ENCODE measurements at regions not wholly inside any gene's neighbourhood (a gene's known extent, or its start where the extent isn't known, plus 50 kb on each side); places are given as distances from the start of the nearest gene placed in this dataset.

GRCh38 chr22:48142388-48142787 lies 1379.9 kb downstream of the TBC1D22A start:
- DNase-seq (ENCODE audit: extremely low read depth, low read depth), result no peak
- TF ChIP-seq CTCF (IDR thresholded peaks at IDR 0.05; ENCODE audit: low read depth, low read length), result no peak

DNA sequence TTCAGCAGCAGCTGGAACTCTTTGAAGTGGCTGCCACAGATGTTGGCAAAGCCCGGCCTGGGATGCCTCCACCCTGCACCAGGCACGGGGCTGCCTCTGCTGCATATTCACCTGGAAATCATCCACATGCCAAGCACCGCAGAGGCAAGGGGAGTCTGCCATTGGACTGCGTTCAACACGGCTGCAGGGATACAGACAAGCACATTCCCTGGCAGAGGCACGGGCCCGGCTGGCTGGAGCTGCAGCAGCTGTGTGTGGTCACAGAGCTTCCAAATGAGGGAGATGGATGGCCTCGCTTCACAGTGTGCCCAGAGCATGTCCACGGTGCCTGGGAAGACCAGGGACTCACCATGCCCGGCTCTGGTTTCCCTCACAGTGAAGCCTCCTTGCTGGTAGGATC lies 1378.9 kb downstream of the TBC1D22A start:
- TF ChIP-seq CTCF (IDR thresholded peaks at IDR 0.05; ENCODE audit: low read depth, low read length), result no peak
- no peak for DNase-seq (ENCODE audit: extremely low read depth, low read depth)

DNA sequence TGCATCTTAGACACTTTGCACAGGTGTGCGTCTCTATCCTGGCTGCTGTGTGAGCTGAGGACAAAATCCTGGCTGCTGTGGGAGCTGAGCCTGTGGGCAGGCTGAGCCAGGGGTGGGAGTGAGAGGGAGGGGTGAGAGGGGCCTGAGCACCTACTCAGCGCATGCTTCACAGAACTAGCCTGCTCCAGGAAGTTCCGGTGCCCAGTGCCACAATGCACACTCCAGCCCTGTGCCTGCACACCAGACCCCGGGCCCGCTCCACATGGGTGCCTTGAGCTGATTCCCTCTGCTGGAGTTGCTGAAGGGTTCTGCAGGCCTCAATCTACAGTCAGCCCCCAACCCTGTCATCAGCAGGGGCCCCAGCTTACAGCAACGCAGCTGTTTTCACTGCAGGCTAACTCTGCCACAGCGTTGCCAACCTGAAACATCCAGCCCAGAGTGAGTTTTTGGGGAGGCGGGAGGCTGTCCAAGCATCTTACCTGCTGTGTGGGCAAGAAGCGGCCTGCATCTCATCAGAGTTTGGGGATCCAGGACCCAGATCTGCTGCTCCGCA lies 1377.9 kb downstream of the TBC1D22A start:
- no peak for TF ChIP-seq CTCF (IDR thresholded peaks at IDR 0.05; ENCODE audit: low read depth, low read length)
- no peak for DNase-seq (ENCODE audit: extremely low read depth, low read depth)

- DNase-seq (ENCODE audit: extremely low read depth, low read depth), result no peak
- TF ChIP-seq CTCF (IDR thresholded peaks at IDR 0.05; ENCODE audit: low read depth, low read length), result no peak
These were observed 1377.3 kb downstream of the TBC1D22A start for GRCh38 chr22:48139776-48140175.

DNA sequence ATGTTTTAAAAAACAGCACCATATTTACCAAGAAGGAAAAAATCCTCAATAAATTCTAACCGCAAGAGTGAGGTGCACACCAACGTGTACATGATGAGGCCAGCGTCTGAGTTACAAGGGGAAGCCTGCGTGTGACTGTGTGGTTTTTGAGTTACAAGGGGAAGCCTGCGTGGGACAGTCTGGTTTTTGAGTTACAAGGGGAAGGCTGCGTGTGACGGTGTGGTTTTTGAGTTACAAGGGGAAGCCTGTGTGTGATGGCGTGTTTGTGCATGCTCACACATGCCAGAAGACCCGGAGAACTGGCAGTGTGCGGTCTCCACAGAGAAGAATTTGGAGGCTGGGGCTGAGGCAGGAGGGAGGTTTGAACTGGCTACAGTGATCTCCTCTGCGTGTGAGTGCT lies 1376.4 kb downstream of the TBC1D22A start:
- no peak for TF ChIP-seq CTCF (IDR thresholded peaks at IDR 0.05; ENCODE audit: low read depth, low read length)
- DNase-seq (ENCODE audit: extremely low read depth, low read depth), result no peak

DNA sequence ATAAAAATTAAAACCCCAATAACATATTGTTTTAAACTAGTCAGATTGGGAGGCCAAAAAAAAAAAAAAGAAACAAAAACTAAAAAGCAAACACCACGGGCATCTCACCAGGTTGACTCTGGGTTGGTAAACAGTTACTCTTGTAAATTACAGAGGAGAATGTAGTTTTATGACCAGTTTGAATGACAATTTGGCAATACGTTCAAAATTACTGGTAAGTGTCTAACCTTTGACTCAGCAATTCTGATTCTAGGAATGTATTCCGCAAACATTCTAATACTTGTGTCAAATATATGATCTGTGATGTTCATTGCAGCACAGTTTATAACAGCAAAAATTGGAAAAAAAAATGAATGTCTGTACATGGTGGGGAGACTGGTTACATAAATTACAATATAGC lies 1376.0 kb downstream of the TBC1D22A start:
- no peak for TF ChIP-seq CTCF (IDR thresholded peaks at IDR 0.05; ENCODE audit: low read depth, low read length)
- no peak for DNase-seq (ENCODE audit: extremely low read depth, low read depth)

DNA sequence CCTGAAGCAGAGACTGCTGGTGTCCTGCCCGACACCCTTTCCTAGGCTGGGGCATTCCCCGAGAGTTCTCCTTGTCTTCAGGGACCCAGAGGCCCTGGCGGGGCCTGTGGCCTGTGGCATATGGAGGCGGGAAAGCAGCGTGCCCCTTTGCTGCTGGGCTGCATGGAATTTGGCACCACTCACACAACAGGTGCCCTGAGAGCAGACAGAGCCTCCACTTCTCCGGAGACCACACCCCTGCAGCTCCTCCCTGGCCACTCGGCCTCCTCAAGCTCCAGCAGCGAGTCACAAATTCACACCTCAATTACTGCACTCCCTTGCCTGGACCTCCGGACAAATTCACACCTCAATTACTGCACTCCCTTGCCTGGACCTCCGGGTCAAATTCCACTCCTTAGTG lies 1375.2 kb downstream of the TBC1D22A start:
- TF ChIP-seq CTCF (IDR thresholded peaks at IDR 0.05; ENCODE audit: low read depth, low read length), result no peak
- no peak for DNase-seq (ENCODE audit: extremely low read depth, low read depth)
